Ectodermal cell (in vitro differentiated cells): ENCODE measurements at regions not wholly inside any gene's neighbourhood (a gene's known extent, or its start where the extent isn't known, plus 50 kb on each side); places are given as distances from the start of the nearest gene placed in this dataset.
"Not testable (repeated sequence)": the region's sequence is repeated elsewhere in the genome, so short reads cannot be mapped to it uniquely, and the experiment has no call there.

Source experiments
- H3K27ac ChIP-seq: 2 replicates; pipeline ENCODE4 v1.7.0; 2013; ENCODE audit warnings: mild to moderate bottlenecking, low read depth, low read length; ENCODE audit not compliant: insufficient read depth, poor library complexity, severe bottlenecking
- H3K27me3 ChIP-seq: 2 replicates; pipeline ENCODE4 v1.7.0; 2013; ENCODE audit warnings: mild to moderate bottlenecking, low read length; ENCODE audit not compliant: insufficient read depth, control insufficient read depth, poor library complexity, severe bottlenecking
- H3K36me3 ChIP-seq: one replicate; pipeline ENCODE4 v1.7.0; 2013; ENCODE audit warnings: low read length; ENCODE audit not compliant: control insufficient read depth, insufficient read depth
- H3K4me1 ChIP-seq: one replicate; pipeline ENCODE4 v1.7.0; 2013; ENCODE audit warnings: low read length; ENCODE audit not compliant: control insufficient read depth, insufficient read depth
- H3K4me3 ChIP-seq: 2 replicates; pipeline ENCODE4 v1.7.0; 2013; ENCODE audit warnings: low read depth, low read length, control low read depth; ENCODE audit not compliant: insufficient read depth
- H3K9me3 ChIP-seq: 2 replicates; pipeline ENCODE4 v1.7.0; 2013; ENCODE audit warnings: mild to moderate bottlenecking, low read length, moderate library complexity; ENCODE audit not compliant: control insufficient read depth
- WGBS, 2 experiments: methylation state at CpG; one replicate each; pipeline ENCODE4 v1.1.7; 2013; ENCODE audit warnings: missing lambda C conversion rate in 2 of 2; 5-methylcytosine and 5-hydroxymethylcytosine counted together

DNA sequence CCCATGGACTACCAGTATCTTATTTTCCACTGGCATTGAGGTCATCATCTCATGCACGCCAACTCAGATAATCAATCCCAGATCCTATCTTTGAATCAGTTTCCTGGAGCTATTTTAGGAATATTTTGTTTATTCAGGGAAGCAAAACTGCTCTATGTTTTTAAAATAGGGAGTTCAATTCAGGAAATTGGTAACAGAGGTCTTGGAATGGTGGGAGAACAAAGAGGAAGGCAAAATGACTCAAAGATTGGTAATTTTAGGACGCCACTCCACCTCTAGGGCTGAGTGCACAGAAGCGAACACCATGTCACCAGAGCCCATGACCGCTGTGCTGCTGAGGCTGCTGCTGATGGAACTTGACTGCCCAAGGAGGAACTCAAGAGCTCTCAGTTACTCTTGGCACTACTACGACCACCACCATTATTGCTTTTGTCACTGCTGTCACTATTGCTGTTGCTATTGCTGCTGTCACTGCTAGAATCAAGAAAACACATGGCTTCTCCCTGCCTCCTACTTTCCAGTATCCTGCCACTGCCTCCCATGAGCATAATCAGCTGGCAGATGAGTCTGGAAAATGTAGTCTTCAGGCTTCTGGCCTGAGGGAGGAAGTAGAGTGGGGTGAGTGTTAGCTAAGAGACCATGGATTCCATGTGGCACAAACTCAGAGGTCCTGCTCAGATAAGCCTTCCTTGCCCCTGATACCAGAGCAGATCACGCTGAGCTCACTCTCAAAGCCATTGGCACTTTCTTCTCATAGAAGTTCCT is 71.6 kb upstream of the CNIH3 start:
- no peak overlapping the region for H3K4me3 ChIP-seq
- H3K27ac ChIP-seq = no peak overlapping the region
- 96 to 97% methylated on average over 6 of the region's 6 CpGs for WGBS, 2 experiments
- H3K4me1 ChIP-seq = no peaks in the 10 kb centered on the region
- H3K27me3 ChIP-seq = no peaks in the 10 kb centered on the region
- H3K36me3 ChIP-seq = no peaks in the 10 kb centered on the region
- no peaks in the 10 kb centered on the region for H3K9me3 ChIP-seq

DNA sequence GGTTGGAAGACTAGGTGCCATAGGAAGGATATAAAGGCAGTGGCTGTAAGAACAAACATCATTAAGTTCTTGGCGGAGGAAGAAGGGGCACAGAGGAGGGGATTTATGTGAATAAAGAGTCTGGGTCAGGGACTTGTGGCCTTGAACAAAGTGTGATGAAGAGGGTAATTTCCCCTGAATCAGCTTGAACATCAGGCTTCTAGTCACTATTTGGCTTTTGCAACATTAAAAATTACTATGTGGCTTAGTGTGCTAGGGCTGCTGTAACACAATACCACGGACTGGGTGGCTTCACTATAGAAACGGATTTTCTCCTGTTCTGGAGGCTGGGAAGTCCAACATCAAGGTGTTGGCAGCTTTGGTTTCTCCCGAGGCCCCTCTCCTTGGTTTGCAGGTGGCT is 70.5 kb upstream of the CNIH3 start:
- 93 to 96% methylated on average over 4 of the region's 4 CpGs for WGBS, 2 experiments

GRCh38 chr1:224548676-224549075 is 67.4 kb upstream of the CNIH3 start:
- H3K27me3 ChIP-seq = no peaks in the 10 kb centered on the region
- no peak overlapping the region for H3K4me3 ChIP-seq
- no peaks in the 10 kb centered on the region for H3K4me1 ChIP-seq
- H3K27ac ChIP-seq = no peak overlapping the region
- H3K9me3 ChIP-seq = no peaks in the 10 kb centered on the region
- no peaks in the 10 kb centered on the region for H3K36me3 ChIP-seq
- WGBS, 2 experiments = 94 to 98% methylated on average over 3 to 4 of the region's 4 CpGs

More for the DNA sequence above, 70.5 kb upstream of the CNIH3 start:
- H3K4me3 ChIP-seq = no peak overlapping the region
- H3K4me1 ChIP-seq = no peaks in the 10 kb centered on the region
- no peaks in the 10 kb centered on the region for H3K36me3 ChIP-seq
- no peaks in the 10 kb centered on the region for H3K27me3 ChIP-seq
- no peak overlapping the region for H3K27ac ChIP-seq
- H3K9me3 ChIP-seq = no peaks in the 10 kb centered on the region

GRCh38 chr1:224551189-224551588 is 64.9 kb upstream of the CNIH3 start:
- not testable (repeated sequence) for H3K27me3 ChIP-seq, H3K4me1 ChIP-seq, H3K9me3 ChIP-seq, H3K4me3 ChIP-seq, H3K27ac ChIP-seq, H3K36me3 ChIP-seq
- 100% methylated on average over 3 to 4 of the region's 4 CpGs for WGBS, 2 experiments

DNA sequence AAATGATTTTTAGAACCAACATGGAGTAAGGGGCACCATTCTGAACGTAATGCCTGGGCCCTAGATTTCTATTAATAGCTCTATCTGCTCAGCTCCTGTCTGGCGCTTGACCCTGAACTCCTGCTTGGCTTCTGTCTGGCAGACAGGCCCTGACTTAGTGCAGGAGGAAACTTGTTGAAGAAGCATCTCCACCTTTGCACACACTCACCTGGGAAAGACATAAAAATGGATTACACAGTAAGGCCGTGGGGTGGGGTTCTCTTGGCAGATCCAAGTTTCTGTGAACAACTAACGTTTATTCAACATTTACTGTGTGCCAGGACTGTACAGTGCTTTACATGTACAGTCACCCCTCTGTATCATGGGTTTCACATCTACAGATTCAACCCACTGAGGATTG is 62.1 kb upstream of the CNIH3 start:
- Histone ChIP-seq H3K4me1 (no peaks in the 10 kb centered on the region), H3K9me3 (no peaks in the 10 kb centered on the region), H3K27ac (no peak overlapping the region), H3K27me3 (no peaks in the 10 kb centered on the region), H3K36me3 (no peaks in the 10 kb centered on the region), H3K4me3 (no peak overlapping the region)
- 92% methylated on average over 4 of the region's 4 CpGs for WGBS, 2 experiments

DNA sequence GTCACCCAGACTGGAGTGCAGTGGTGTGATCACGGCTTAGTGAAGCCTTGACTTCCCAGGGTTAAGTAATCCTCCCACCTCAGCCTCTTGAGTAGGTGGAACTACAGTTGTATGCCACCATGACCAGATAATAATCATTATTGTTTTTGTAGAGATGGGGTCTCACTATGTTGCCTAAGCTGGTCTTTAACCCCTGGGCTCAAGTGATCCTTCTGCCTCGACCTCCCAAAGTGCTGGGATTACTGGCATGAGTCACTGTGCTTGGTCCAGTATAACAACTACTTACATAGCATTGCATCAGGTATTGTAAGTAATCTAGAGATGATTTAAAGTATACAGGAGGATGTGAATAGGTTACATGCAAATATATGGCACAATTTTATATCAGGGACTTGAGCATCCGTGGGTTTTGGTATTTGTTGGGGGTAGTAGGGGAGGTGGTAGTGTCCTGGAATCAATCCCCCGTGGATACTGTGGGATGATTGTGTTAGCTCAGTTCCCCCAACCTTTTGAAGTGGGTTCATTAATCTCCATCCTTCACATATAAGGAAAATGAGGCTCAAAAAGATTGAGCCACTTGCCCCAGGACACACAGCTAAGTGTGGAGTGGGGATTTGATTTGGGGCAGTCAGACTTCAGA is 61.4 kb upstream of the CNIH3 start:
- H3K4me3 ChIP-seq = no peak overlapping the region
- no peaks in the 10 kb centered on the region for H3K9me3 ChIP-seq
- 82 to 90% methylated on average over 3 to 4 of the region's 4 CpGs for WGBS, 2 experiments
- no peaks in the 10 kb centered on the region for H3K36me3 ChIP-seq
- H3K4me1 ChIP-seq = no peaks in the 10 kb centered on the region
- H3K27me3 ChIP-seq = no peaks in the 10 kb centered on the region
- H3K27ac ChIP-seq = no peak overlapping the region

DNA sequence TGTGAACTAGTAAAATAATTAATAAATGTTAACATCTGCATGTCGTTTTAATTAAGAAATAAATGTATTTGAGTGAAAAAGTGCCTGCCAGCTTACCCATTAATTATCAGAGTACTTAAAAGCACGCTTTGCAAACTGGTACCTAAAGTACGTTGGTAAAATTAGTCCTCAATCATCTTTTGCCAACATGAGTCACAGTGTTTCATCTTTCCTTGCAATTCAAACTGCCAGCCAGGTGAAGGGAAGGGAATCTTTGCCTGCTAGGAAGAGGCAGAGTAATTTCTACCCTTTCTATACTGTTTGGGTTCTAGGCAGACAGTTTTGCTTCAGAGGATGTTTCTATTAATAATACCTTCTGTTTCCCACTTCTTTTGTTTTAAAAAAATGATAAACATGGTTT is 57.2 kb upstream of the CNIH3 start:
- no peak overlapping the region for H3K27ac ChIP-seq
- no peaks in the 10 kb centered on the region for H3K4me1 ChIP-seq
- H3K9me3 ChIP-seq = no peaks in the 10 kb centered on the region
- no peaks in the 10 kb centered on the region for H3K36me3 ChIP-seq
- WGBS, 2 experiments = 85 to 91% methylated on average over 2 to 3 of the region's 3 CpGs
- H3K27me3 ChIP-seq = no peaks in the 10 kb centered on the region
- no peak overlapping the region for H3K4me3 ChIP-seq

- 88 to 93% methylated on average over 5 of the region's 5 CpGs for WGBS, 2 experiments
- no peaks in the 10 kb centered on the region for H3K27me3 ChIP-seq
These were observed 56.0 kb upstream of the CNIH3 start for GRCh38 chr1:224559981-224560728.

DNA sequence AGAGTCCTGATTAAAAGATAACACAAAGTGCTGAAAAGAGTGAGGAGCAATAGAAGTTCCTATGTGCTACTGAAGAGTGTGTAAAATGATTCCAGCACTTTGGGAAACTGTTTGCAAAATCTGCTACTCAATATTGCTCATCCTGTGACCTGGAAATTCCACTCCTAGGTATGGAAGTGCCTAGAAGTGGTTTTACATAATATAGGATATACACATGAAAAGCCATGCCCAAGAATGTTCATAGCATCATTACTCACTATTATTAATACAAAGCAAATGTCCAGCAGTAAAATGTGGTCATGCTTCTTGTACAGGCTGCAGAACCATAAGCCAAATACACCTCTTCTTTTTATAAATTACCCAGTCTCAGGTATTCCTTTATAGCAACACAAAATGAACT is 53.2 kb upstream of the CNIH3 start:
- not testable (repeated sequence) for H3K9me3 ChIP-seq, H3K27me3 ChIP-seq, H3K4me1 ChIP-seq, H3K27ac ChIP-seq, H3K4me3 ChIP-seq, H3K36me3 ChIP-seq

More at GRCh38 chr1:224559981-224560728, 56.0 kb upstream of the CNIH3 start:
- H3K27ac ChIP-seq = no peak overlapping the region
- H3K36me3 ChIP-seq = no peaks in the 10 kb centered on the region
- no peak overlapping the region for H3K4me3 ChIP-seq
- no peaks in the 10 kb centered on the region for H3K9me3 ChIP-seq
- H3K4me1 ChIP-seq = no peaks in the 10 kb centered on the region

DNA sequence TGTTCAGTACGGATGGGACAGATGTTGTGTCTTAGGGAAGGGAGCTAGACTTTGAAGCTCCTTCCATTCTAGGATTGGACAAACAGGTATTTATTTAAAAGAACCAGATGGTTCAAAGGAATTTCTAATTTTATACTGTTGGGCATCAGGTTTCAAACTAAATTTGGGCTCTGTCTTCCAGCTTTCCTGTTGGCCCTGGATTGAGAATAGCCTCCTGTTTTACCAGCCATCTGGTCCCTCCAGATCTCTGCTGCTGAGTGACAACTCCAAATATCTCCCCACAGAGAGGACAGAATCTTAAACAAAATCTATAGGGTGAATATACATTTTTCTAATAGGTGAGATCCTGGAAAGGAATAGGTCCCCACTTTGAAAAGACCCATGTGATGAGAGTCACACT is 52.5 kb upstream of the CNIH3 start:
- no peaks in the 10 kb centered on the region for H3K27me3 ChIP-seq
- H3K36me3 ChIP-seq = no peaks in the 10 kb centered on the region
- 93 to 100% methylated on average over 1 of the region's 1 CpG for whole genome bisulfite sequencing, 2 experiments
- H3K4me1 ChIP-seq = no peaks in the 10 kb centered on the region
- H3K4me3 ChIP-seq = no peak overlapping the region
- no peaks in the 10 kb centered on the region for H3K9me3 ChIP-seq
- H3K27ac ChIP-seq = no peak overlapping the region
